ENCODE measurements at regions not wholly inside any gene's neighbourhood (a gene's known extent, or its start where the extent isn't known, plus 50 kb on each side); places are given as distances from the start of the nearest gene placed in this dataset.

DNA sequence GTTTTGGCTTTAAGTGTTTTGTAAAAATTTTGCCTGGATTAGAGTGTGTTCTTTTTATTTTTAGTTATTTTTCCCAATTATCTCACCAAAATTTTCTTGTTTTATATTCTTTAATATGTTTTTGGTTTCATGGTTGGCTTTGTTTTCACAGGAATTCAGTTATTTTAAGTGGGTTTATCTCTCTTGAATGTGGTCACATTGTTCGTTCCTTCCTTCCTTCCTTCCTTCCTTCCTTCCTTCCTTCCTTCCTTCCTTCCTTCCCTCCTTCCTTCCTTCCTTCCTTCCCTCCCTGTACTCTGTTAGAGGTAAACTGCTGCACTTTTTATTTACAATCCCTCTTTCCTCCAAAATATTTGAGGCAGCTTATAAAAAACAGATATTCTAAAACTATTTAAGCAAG lies 672.9 kb upstream of the CITED2 start:
- no peak for DNase-seq (ENCODE audit: low read depth in 1 of 2, low spot score in 1 of 2)
- TF ChIP-seq JUND (IDR thresholded peaks at IDR 0.05; ENCODE audit: low read depth): no peak
- in situ Hi-C loops (cut with HindIII; ENCODE audit: low pct_unique_long_range_greater_than_20kb, low sequenced_read_pairs): no loop called here

DNA sequence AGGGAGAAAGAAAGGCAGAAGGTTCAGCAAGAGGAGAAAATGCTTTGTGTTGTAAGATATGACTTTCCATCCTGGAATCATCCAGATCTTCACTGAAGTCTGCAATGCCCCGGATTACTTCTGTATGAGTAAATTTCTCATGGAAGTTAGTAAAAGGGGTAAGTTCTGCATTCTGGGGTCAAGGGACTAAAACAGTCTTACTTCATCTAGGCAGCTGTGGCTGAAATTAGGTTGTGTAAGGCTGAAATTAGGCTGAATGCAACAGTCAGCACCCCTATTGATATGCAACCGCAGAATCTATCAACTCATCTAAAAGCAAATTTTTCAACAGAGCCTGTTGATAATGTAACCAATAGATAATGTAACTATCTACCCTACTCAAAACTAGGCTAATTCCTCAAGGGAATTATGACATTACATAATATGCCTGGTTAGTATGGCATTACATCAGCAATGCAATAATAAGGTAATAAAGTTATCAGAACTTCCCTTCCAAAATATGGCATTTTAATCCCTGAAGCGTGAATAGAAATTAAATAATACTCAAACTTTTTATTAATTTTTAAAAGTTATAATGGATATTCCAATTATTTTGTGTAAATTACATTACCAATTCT lies 671.7 kb upstream of the CITED2 start:
- TF ChIP-seq JUND (IDR thresholded peaks at IDR 0.05; ENCODE audit: low read depth): no peak
- no peak for DNase-seq (ENCODE audit: low read depth in 1 of 2, low spot score in 1 of 2)
- in situ Hi-C loops (cut with HindIII; ENCODE audit: low pct_unique_long_range_greater_than_20kb, low sequenced_read_pairs): no loop called here

- in situ Hi-C loops (cut with HindIII; ENCODE audit: low pct_unique_long_range_greater_than_20kb, low sequenced_read_pairs): no loop called here
- no peak for TF ChIP-seq JUND (IDR thresholded peaks at IDR 0.05; ENCODE audit: low read depth)
- no peak for DNase-seq (ENCODE audit: low read depth in 1 of 2, low spot score in 1 of 2)
Observed at GRCh38 chr6:140045116-140045515, 670.7 kb upstream of the CITED2 start.

DNA sequence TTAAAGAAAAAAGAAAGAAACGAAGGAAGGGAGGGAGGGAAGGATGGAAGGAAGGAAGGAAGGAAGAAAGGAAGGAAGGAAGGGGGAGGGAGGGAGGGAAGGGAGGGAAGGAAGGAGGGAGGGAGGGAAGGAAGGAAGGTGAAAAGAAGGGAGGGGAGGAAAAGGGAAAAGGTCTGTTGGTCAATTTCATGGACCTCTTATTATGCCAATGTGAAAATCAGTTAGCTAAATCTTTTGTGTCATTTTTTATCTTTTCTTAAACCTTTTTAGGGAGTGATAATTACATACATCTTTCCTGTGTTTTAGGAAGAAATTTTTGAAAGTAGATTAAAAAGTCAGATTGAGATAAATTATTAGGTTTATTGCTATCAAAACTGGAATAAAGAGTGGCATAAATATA lies 670.2 kb upstream of the CITED2 start:
- DNase-seq (ENCODE audit: low read depth in 1 of 2, low spot score in 1 of 2): no peak
- no peak for TF ChIP-seq JUND (IDR thresholded peaks at IDR 0.05; ENCODE audit: low read depth)
- in situ Hi-C loops (cut with HindIII; ENCODE audit: low pct_unique_long_range_greater_than_20kb, low sequenced_read_pairs): no loop called here

- no peak for DNase-seq (ENCODE audit: low read depth in 1 of 2, low spot score in 1 of 2)
- in situ Hi-C loops (cut with HindIII; ENCODE audit: low pct_unique_long_range_greater_than_20kb, low sequenced_read_pairs): no loop called here
- no peak for TF ChIP-seq JUND (IDR thresholded peaks at IDR 0.05; ENCODE audit: low read depth)
Observed at GRCh38 chr6:140043762-140044378, 669.4 kb upstream of the CITED2 start.

- DNase-seq (ENCODE audit: low read depth in 1 of 2, low spot score in 1 of 2): no peak
- TF ChIP-seq JUND (IDR thresholded peaks at IDR 0.05; ENCODE audit: low read depth): no peak
- in situ Hi-C loops (cut with HindIII; ENCODE audit: low pct_unique_long_range_greater_than_20kb, low sequenced_read_pairs): no loop called here
Observed at GRCh38 chr6:140043357-140043756, 668.9 kb upstream of the CITED2 start.

DNA sequence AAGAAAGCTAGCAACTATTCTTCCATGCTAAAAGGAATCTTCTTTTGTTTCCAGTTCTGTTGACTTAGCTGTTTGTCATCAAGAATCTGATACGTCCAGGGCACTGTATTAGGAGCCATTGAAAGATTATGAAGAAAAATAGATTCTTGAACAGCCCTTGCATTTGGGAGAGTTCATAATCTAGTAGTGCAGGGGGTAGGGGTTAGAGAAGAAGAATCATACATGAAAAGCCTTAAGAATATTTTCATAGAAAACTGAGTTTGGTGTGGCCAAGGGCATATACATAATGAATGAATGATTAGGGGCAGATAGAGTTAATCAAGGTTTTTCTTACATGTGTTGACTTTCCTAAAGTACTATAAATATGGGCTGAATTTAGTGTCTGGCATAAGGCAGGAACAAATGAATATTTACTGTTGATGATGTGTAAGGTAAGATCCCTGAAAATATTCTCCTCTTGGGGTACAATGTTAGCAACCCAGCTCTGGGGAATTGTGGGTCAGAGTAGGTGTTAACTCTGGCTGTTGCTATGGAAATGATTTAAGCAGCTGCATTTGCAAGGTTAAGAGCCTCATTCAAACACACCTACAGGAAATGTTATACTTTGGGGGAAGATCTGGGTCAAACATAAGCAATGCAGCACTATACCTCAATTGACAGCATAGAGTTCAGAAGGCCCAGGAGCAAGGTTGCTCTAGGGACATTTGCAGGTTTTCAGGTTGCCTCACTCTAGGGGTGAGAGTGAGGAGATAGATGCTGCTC lies 667.3 kb upstream of the CITED2 start:
- in situ Hi-C loops (cut with HindIII; ENCODE audit: low pct_unique_long_range_greater_than_20kb, low sequenced_read_pairs): no loop called here

GRCh38 chr6:140041056-140041455 lies 666.6 kb upstream of the CITED2 start:
- no peak for TF ChIP-seq JUND (IDR thresholded peaks at IDR 0.05; ENCODE audit: low read depth)
- no peak for DNase-seq (ENCODE audit: low read depth in 1 of 2, low spot score in 1 of 2)
- in situ Hi-C loops (cut with HindIII; ENCODE audit: low pct_unique_long_range_greater_than_20kb, low sequenced_read_pairs): no loop called here

More for the DNA sequence above, 667.3 kb upstream of the CITED2 start:
- DNase-seq (ENCODE audit: low read depth in 1 of 2, low spot score in 1 of 2): no peak
- TF ChIP-seq JUND (IDR thresholded peaks at IDR 0.05; ENCODE audit: low read depth): no peak

DNA sequence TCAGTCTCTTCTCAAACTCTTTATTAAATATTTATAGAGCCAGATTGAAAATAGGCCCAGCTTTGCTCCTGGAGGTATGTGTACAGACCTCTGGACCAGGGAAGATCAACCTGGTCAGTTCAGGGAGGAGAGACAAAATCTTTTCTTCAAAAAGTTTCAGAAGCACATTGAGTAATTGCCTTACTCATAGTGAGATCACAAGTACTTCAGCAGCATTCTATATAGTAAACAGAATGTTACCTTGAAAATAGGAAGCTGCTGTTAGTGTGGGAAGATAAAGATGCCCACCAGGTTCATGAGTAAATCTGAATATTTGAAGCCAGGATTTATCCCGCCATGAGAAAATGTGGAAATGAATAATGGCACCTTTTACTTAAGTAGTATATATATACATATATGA lies 665.9 kb upstream of the CITED2 start:
- no peak for DNase-seq (ENCODE audit: low read depth in 1 of 2, low spot score in 1 of 2)
- in situ Hi-C loops (cut with HindIII; ENCODE audit: low pct_unique_long_range_greater_than_20kb, low sequenced_read_pairs): no loop called here
- TF ChIP-seq JUND (IDR thresholded peaks at IDR 0.05; ENCODE audit: low read depth): no peak

DNA sequence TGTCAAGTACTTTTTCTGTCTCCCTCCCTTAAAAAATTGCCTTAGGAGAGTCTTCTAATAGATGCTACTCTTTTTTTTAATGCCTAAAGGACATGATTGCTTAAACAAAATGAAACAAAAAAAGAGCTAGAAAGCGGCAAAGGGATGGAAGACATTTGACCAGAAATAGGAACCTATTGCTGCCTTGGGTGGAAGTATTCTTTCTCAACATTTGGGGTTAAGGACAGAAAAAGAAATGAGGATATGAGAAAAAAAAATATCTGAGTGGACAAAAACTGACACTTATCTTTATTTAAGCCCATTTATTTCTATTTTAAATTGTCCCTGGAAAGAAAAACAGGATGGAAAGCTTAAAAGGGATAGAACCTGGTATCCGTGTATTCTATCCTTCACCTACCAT lies 664.9 kb upstream of the CITED2 start:
- in situ Hi-C loops (cut with HindIII; ENCODE audit: low pct_unique_long_range_greater_than_20kb, low sequenced_read_pairs): no loop called here
- no peak for DNase-seq (ENCODE audit: low read depth in 1 of 2, low spot score in 1 of 2)
- no peak for TF ChIP-seq JUND (IDR thresholded peaks at IDR 0.05; ENCODE audit: low read depth)

- in situ Hi-C loops (cut with HindIII; ENCODE audit: low pct_unique_long_range_greater_than_20kb, low sequenced_read_pairs): no loop called here
- TF ChIP-seq JUND (IDR thresholded peaks at IDR 0.05; ENCODE audit: low read depth): no peak
- DNase-seq (ENCODE audit: low read depth in 1 of 2, low spot score in 1 of 2): no peak
Observed at GRCh38 chr6:140036196-140036595, 661.7 kb upstream of the CITED2 start.

GRCh38 chr6:140032189-140032588 lies 657.7 kb upstream of the CITED2 start:
- no peak for DNase-seq (ENCODE audit: low read depth in 1 of 2, low spot score in 1 of 2)
- TF ChIP-seq JUND (IDR thresholded peaks at IDR 0.05; ENCODE audit: low read depth): no peak
- in situ Hi-C loops (cut with HindIII; ENCODE audit: low pct_unique_long_range_greater_than_20kb, low sequenced_read_pairs): no loop called here

GRCh38 chr6:140029551-140029950 lies 655.1 kb upstream of the CITED2 start:
- in situ Hi-C loops (cut with HindIII; ENCODE audit: low pct_unique_long_range_greater_than_20kb, low sequenced_read_pairs): no loop called here
- no peak for TF ChIP-seq JUND (IDR thresholded peaks at IDR 0.05; ENCODE audit: low read depth)
- no peak for DNase-seq (ENCODE audit: low read depth in 1 of 2, low spot score in 1 of 2)

All from T47D (cell line).